NCI-H510A treated with DMSO at 0.1 percent for 48 hours (cell line): ENCODE measurements at regions not wholly inside any gene's neighbourhood (a gene's known extent, or its start where the extent isn't known, plus 50 kb on each side); places are given as distances from the start of the nearest gene placed in this dataset.

Source experiments
- DNase-seq: peaks from one replicate; lab custom pipeline; 2025; lab: John Stamatoyannopoulos, UW

DNA sequence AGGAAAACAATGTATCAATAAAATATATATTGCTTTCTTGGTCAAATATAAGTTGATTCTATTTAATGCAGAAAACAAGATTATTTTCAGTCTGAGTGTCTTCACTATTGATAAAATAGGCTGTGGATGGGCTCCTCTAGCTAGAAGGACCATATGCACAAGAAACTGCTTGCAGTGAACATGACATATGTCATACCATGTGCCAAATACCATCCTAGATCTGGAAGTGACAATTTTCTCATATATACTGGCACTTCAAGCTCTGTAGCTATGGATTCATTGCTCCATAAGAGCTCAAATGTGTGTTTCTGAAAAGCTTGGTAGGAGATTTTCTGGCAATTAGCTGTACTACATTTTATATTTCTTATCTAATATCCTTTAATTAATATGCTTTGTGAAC lies 95.6 kb upstream of the CDH6 start:
- DNase-seq, result no peak

DNA sequence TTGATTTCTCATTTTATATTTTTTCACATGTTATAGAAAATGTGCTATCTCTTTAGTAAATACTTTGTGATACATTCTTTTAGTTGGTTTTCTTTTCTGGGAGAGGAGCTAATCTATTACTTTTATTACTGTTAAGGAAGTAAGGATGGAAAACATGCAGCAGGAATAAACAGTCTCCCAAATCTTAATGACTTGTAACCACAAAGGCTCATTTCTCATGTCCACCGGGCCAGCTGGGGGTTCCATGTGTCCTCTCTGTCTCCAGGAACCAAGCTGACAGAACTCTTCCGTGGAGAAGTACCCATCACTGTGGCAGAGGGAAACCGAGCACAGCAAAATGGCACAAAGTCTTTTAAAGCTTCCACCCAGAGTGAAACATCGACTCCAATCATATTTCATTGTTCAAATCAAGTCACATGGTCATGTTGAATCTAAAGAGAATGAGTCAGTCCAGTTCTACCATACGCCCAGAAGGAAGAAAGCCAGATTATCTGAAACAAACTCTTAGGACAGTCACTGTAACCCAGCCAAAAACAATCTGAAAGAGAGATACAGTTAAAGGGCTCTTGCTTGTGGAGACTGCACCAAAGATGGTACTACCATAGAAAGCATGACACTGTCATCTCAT lies 97.1 kb upstream of the CDH6 start:
- DNase-seq, result no peak

DNA sequence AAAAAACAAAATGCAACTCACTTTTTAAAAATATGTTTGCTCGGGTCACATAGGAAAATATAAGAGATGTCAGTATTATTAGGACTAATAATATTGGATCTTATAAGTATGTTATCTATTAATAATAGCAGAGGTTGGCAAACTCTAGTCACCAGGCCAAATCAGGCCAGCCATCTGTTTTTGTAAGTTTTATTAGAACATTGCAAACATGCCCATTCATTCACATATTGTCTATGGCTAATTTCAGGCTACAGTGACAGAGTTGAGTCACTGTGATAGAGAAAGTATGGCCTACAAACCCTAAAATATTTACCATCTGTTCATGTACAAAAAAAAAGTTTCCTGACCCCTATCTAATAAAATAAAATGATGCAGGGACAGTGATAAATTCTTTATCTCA lies 97.7 kb upstream of the CDH6 start:
- no peak for DNase-seq

- DNase-seq, result no peak
Measured at GRCh38 chr5:31091501-31091900, 102.0 kb upstream of the CDH6 start.

- no peak for DNase-seq
Measured at GRCh38 chr5:31090467-31090866, 103.0 kb upstream of the CDH6 start.

GRCh38 chr5:31086839-31087415 lies 106.6 kb upstream of the CDH6 start:
- no peak for DNase-seq

DNA sequence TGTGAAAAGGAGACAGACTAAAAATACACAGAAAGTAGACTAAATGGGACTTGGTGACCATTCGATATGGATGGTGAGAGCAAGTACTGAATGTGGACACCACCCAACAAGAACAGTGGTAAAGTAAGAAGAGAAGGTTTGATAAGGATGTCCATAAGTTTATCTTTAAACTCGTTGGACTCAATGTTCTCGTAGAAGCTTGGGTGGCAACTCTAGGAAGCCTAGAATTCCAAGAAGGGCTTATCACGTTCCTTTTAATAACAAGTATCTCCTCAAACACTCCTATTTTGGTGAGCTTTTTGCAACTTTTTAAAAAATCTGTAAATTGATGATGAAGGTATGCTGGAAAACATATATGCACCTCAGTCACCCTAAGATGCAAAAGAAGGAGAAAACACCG lies 108.6 kb upstream of the CDH6 start:
- no peak for DNase-seq

DNA sequence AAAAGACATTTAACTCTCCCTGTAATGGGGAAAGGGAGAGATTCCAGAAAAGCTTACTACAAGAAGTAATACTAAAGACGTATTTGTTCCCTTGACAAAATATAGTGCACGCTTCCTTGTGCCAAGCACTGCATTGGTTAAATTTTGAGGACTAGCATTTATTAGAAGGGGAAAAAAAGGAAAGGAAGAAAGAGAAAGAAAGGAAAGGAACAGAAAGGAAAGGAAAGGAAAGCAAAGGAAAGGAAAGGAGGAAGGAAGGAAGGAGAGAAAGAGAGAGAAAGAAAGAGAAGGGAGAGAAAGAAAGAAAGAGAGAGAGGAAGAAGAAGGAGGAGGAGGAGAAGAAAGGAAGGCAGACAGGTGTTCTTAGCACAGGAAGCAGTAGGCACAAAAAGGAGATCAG lies 110.1 kb upstream of the CDH6 start:
- no peak for DNase-seq

- no peak for DNase-seq
Measured at GRCh38 chr5:31079668-31080067, 113.8 kb upstream of the CDH6 start.

GRCh38 chr5:31078956-31079355 lies 114.5 kb upstream of the CDH6 start:
- DNase-seq, result no peak

GRCh38 chr5:31075981-31076380 lies 117.5 kb upstream of the CDH6 start:
- DNase-seq, result no peak

DNA sequence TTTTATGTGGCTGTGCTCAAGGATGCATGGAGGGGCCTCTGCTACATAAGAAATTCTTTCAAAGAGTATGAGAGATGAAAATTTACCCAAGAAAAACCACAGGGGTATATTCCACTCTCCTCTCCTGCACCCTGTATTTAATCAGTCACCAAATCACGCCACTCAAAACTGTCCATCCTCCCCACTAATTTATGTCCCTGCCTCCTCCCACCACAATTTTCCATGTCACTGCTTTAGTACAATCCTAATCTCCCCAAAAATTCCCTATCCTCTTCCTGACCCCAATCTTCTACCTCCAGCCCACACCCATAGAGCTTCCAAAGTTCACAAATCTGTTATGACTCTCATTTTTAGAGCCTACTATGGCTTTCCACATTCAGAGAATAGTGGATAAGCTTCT lies 125.2 kb upstream of the CDH6 start:
- DNase-seq, result no peak

- DNase-seq, result no peak
Measured at GRCh38 chr5:31066655-31067328, 126.7 kb upstream of the CDH6 start.

DNA sequence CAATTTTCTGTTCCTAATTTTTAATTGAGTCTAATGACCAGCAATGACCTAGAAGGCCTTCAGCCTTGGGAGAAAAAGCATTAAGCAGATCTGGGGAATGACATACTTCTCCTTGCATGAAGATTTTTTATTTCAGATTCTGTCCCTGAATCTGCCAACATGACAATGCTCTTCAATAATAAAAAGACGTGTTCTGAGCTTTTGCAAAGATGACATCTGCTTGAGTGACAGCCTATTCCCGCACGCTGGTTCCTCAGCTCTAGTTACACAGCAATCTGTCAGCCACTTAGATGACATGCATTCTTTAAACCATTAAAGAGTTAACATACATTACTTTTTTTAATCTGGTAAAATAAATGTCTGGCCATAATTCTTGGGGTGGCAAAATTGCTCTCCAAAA lies 129.3 kb upstream of the CDH6 start:
- no peak for DNase-seq

DNA sequence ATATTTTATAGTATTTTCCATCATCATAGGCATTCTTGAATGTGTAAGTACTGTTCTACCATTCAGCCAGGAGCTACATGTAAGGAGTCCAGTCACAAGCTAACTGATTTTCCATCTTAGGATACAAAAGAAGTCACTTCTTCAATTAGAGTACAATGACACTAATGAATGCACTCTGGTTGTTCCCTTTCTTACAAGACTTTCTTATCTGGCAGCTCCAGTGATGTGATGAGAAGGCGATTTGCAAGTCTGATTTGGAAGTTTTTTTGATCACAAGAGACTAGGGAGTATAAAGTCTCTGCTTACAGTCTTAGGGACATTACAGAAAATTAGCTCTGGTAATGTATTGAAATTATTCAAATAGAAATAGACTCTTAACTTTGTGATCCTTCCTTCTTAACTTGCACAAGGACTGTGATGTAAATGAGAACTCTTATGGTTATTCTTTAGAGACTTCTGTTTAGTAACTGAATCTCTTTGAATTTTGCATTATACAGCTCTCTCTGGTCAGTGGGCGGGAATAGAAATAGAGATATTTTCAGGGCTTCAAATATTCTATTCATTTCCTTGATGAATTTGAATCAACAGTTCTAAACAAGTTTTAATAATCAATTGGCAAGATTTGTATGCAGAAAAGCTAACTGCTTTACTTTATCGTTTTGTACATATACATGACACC lies 130.4 kb upstream of the CDH6 start:
- DNase-seq, result no peak

DNA sequence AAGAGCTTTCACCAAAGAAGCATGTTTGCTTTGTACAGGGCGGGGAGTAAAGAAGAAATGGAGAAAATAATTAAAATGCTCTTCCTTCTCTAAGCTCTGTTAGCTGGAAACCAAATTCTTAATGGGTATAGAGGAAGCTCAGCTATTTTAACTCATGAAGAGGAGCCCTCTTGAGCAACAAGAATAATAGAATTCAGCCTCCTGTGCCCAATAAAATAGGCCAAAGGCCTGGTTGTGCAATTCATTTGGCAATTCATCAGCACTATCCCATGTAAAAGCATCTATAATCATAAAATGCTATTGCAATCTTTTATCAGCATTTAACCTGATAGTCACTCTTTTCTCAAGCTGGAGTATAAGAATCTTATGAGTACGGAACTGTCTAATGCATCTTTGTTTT lies 133.6 kb upstream of the CDH6 start:
- no peak for DNase-seq

GRCh38 chr5:31054453-31054852 lies 139.0 kb upstream of the CDH6 start:
- DNase-seq, result no peak

GRCh38 chr5:31052937-31053658 lies 140.4 kb upstream of the CDH6 start:
- DNase-seq, result no peak

DNA sequence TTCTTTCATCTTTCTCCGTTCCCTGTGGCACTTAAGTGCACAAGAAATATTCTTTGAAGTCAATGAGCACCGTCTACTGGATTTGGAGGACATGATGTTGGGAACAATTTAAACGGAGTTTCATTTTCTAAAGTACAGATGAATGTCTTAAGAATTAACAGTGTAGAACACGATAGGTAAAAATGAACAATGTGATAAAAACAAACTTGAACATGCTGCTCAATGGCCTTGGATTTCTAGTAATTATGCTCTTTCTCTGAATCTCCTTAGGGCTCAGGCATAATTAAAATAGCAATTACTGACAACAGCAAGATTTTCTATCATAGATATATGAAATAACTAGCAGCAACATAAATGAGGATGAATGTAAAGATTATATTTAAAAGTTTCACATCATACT lies 142.2 kb upstream of the CDH6 start:
- no peak for DNase-seq

GRCh38 chr5:31049936-31050704 lies 143.4 kb upstream of the CDH6 start:
- no peak for DNase-seq

GRCh38 chr5:31049461-31049860 lies 144.0 kb upstream of the CDH6 start:
- no peak for DNase-seq
